ENCODE measurements at regions not wholly inside any gene's neighbourhood (a gene's known extent, or its start where the extent isn't known, plus 50 kb on each side); places are given as distances from the start of the nearest gene placed in this dataset.

GRCh38 chr14:42921901-42922300 is 1315.2 kb downstream of the LRFN5 start:
- H4K8ac ChIP-seq (ENCODE audit: low read depth in 2 of 2, low read length in 2 of 2): no peak overlapping the region
- no peaks in the 10 kb centered on the region for H3K36me3 ChIP-seq (ENCODE audit: control insufficient read depth, insufficient read depth, low read length)
- CTCF ChIA-PET: no interaction called here
- no peak overlapping the region for H3K27ac ChIP-seq (ENCODE audit: insufficient read depth, low read length)
- no peak overlapping the region for H3K9ac ChIP-seq (ENCODE audit: low read depth, low read length)
- no peak overlapping the region for H3K23ac ChIP-seq (ENCODE audit: low read depth, low read length)
- dilution Hi-C loops (cut with HindIII; ENCODE audit: low sequenced_read_pairs, unreplicated experiment) (no loop called here), intact Hi-C loops (cut with micrococcal nuclease) (no loop called here), in situ Hi-C loops (cut with MboI; ENCODE audit: low sequenced_read_pairs) (no loop called here)
- H3K4me1 ChIP-seq (ENCODE audit: control insufficient read depth, insufficient read depth, low read length): no peaks in the 10 kb centered on the region
- H3K4ac ChIP-seq (ENCODE audit: low read depth, low read length): no peak overlapping the region
- H2BK15ac ChIP-seq (ENCODE audit: low read depth, low read length): no peak overlapping the region
- DNase-seq: no peak
- no peak overlapping the region for H2AK5ac ChIP-seq (ENCODE audit: low read depth, low read length)
- H2BK5ac ChIP-seq (ENCODE audit: low read depth, low read length, poor library complexity, severe bottlenecking): no peak overlapping the region
- no peak overlapping the region for H3K4me3 ChIP-seq (ENCODE audit: insufficient read depth, low read depth, low read length)
- no peak overlapping the region for H3K18ac ChIP-seq (ENCODE audit: low read depth, low read length)
- POLR2A ChIA-PET (ENCODE audit: unreplicated experiment): interaction anchor here (0.6 kb wide), 1 partner anchor 322 kb away, joined by 4 read pairs; no protein-coding TSS in a partner anchor
- no peak overlapping the region for H3K14ac ChIP-seq (replicated peaks; ENCODE audit: low read depth, low read length)
- H3K79me1 ChIP-seq (ENCODE audit: low read depth in 1 of 2, low read length in 2 of 2): no peaks in the 10 kb centered on the region
- H2AFZ ChIP-seq (replicated peaks; ENCODE audit: low read length, poor library complexity): no peak overlapping the region
- no peaks in the 10 kb centered on the region for H4K20me1 ChIP-seq (ENCODE audit: insufficient read depth, low read length)
- TF ChIP-seq MAZ (IDR thresholded peaks at IDR 0.05; ENCODE audit: borderline replicate concordance, low read depth, low read length) (no peak), CTCF (conservative IDR thresholded peaks at IDR 0.05; ENCODE audit: low read depth, low read length) (no peak), CEBPB (IDR thresholded peaks at IDR 0.05; ENCODE audit: low read depth, low read length) (no peak), RCOR1 (IDR thresholded peaks at IDR 0.05; ENCODE audit: insufficient replicate concordance, low read length) (no peak), POLR2A (IDR thresholded peaks at IDR 0.05; ENCODE audit: low read depth, low read length) (no peak), FOS (IDR thresholded peaks at IDR 0.05; ENCODE audit: low read depth, low read length) (no peak), BHLHE40 (IDR thresholded peaks at IDR 0.05; ENCODE audit: low read depth, low read length) (no peak), MXI1 (IDR thresholded peaks at IDR 0.05; ENCODE audit: borderline replicate concordance, low read depth, low read length) (no peak), SMC3 (IDR thresholded peaks at IDR 0.05; ENCODE audit: low read depth, low read length) (no peak), NFE2L2 (IDR thresholded peaks at IDR 0.05; ENCODE audit: low read depth, low read length) (no peak)
- no TSS peak for BruUV-seq (replicated peaks)
- no peak overlapping the region for H2BK20ac ChIP-seq (ENCODE audit: low read depth, low read length)
- ATAC-seq (ENCODE audit: low read depth): no peak
- no peak overlapping the region for H4K91ac ChIP-seq (ENCODE audit: insufficient read depth, low read depth, low read length)
- no peak overlapping the region for H3K56ac ChIP-seq (ENCODE audit: extremely low read depth, insufficient read depth, low read length)
- no CpG with 5 or more reads among the region's 1 CpG for WGBS, 2 experiments (ENCODE audit: extremely low coverage in 2 of 2, insufficient read length in 1 of 2)
- H2BK120ac ChIP-seq (ENCODE audit: low read depth, low read length): no peak overlapping the region
- no peak overlapping the region for H2AK9ac ChIP-seq (replicated peaks; ENCODE audit: low read depth, low read length, poor library complexity)
- H3K27me3 ChIP-seq (ENCODE audit: control insufficient read depth, insufficient read depth, low read length): no peaks in the 10 kb centered on the region
- no peak overlapping the region for H4K5ac ChIP-seq (ENCODE audit: low read depth, low read length)
- H3K9me3 ChIP-seq (ENCODE audit: control insufficient read depth, insufficient read depth, low read length): no peaks in the 10 kb centered on the region
- no peaks in the 10 kb centered on the region for H3K9me1 ChIP-seq (ENCODE audit: insufficient read depth, low read length)
- H3K4me2 ChIP-seq (ENCODE audit: low read depth, low read length): no peak overlapping the region
